ENCODE measurements at regions not wholly inside any gene's neighbourhood (a gene's known extent, or its start where the extent isn't known, plus 50 kb on each side); places are given as distances from the start of the nearest gene placed in this dataset.

- no peak for TF ChIP-seq CTCF (IDR thresholded peaks at IDR 0.05)
- TF ChIP-seq, protein P1, sequence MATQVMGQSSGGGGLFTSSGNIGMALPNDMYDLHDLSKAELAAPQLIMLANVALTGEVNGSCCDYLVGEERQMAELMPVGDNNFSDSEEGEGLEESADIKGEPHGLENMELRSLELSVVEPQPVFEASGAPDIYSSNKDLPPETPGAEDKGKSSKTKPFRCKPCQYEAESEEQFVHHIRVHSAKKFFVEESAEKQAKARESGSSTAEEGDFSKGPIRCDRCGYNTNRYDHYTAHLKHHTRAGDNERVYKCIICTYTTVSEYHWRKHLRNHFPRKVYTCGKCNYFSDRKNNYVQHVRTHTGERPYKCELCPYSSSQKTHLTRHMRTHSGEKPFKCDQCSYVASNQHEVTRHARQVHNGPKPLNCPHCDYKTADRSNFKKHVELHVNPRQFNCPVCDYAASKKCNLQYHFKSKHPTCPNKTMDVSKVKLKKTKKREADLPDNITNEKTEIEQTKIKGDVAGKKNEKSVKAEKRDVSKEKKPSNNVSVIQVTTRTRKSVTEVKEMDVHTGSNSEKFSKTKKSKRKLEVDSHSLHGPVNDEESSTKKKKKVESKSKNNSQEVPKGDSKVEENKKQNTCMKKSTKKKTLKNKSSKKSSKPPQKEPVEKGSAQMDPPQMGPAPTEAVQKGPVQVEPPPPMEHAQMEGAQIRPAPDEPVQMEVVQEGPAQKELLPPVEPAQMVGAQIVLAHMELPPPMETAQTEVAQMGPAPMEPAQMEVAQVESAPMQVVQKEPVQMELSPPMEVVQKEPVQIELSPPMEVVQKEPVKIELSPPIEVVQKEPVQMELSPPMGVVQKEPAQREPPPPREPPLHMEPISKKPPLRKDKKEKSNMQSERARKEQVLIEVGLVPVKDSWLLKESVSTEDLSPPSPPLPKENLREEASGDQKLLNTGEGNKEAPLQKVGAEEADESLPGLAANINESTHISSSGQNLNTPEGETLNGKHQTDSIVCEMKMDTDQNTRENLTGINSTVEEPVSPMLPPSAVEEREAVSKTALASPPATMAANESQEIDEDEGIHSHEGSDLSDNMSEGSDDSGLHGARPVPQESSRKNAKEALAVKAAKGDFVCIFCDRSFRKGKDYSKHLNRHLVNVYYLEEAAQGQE (IDR thresholded peaks at IDR 0.05), result no peak
- TF ChIP-seq EP300 (IDR thresholded peaks at IDR 0.05), result no peak
- no peak for TF ChIP-seq MYC (IDR thresholded peaks at IDR 0.05; ENCODE audit: borderline replicate concordance, low read length)
- TF ChIP-seq BHLHE40 (IDR thresholded peaks at IDR 0.05; ENCODE audit: low read depth, low read length), result no peak
- TF ChIP-seq GATA3 (IDR thresholded peaks at IDR 0.05; ENCODE audit: borderline replicate concordance), result no peak
- TF ChIP-seq ESRRA (IDR thresholded peaks at IDR 0.05; ENCODE audit: borderline replicate concordance, low read length), result no peak
- TF ChIP-seq NFE2L2 (conservative IDR thresholded peaks at IDR 0.05; ENCODE audit: low read length), result no peak
- TF ChIP-seq MAFK (IDR thresholded peaks at IDR 0.05; ENCODE audit: partially characterized antibody), result no peak
These were observed 106.3 kb upstream of the NXT1 start for GRCh38 chr20:23244156-23244915.
